Loucy (cell line): ENCODE measurements at regions not wholly inside any gene's neighbourhood (a gene's known extent, or its start where the extent isn't known, plus 50 kb on each side); places are given as distances from the start of the nearest gene placed in this dataset.
A peak's percentile ranks its signal among the peaks of the same experiment; 100 is the strongest.

Experiments used
- H2AFZ ChIP-seq: fragments of 200-600 bp; sonication (generic); 2 replicates; pipeline ENCODE4 v1.6.0; 2016; ENCODE audit warnings: antibody characterized with exemption, mild to moderate bottlenecking, low read length, moderate library complexity
- H3F3A ChIP-seq: fragments of 200-600 bp; 2 replicates; pipeline ENCODE4 v1.6.0; 2016; ENCODE audit warnings: antibody characterized with exemption, low read depth, mild to moderate bottlenecking
- H3K27me3 ChIP-seq: fragments of 200-600 bp; sonication (generic); 2 replicates; pipeline ENCODE4 v1.6.1; 2014; ENCODE audit warnings: low read length, mild to moderate bottlenecking; ENCODE audit not compliant: insufficient read depth, poor library complexity, severe bottlenecking
- H3K36me3 ChIP-seq: fragments of 200-600 bp; sonication (generic); 2 replicates; pipeline ENCODE4 v1.6.1; 2016; ENCODE audit warnings: low read length; ENCODE audit not compliant: insufficient read depth
- H3K4me1 ChIP-seq: fragments of 200-600 bp; sonication (generic); 2 replicates; pipeline ENCODE4 v1.5.1; 2014; ENCODE audit warnings: low read length, mild to moderate bottlenecking; ENCODE audit not compliant: insufficient read depth, poor library complexity, severe bottlenecking
- H3K4me2 ChIP-seq: fragments of 200-600 bp; sonication (generic); 2 replicates; pipeline ENCODE4 v1.6.0; 2014; ENCODE audit warnings: antibody characterized with exemption, low read length, low read depth, mild to moderate bottlenecking; ENCODE audit not compliant: poor library complexity, severe bottlenecking
- H3K4me3 ChIP-seq: fragments of 200-600 bp; sonication (generic); 2 replicates; pipeline ENCODE4 v1.5.1; 2014; ENCODE audit warnings: low read length, mild to moderate bottlenecking, mixed read lengths; ENCODE audit not compliant: poor library complexity, severe bottlenecking
- H3K79me2 ChIP-seq: fragments of 200-600 bp; sonication (generic); 2 replicates; pipeline ENCODE4 v1.6.1; 2014; ENCODE audit warnings: low read length; ENCODE audit not compliant: insufficient read depth
- H3K9ac ChIP-seq: fragments of 200-600 bp; sonication (generic); 2 replicates; pipeline ENCODE4 v1.6.0; 2014; ENCODE audit warnings: mild to moderate bottlenecking, low read depth, low read length, moderate library complexity; ENCODE audit not compliant: poor library complexity, severe bottlenecking
- H3K9me2 ChIP-seq: fragments of 200-600 bp; sonication (generic); replicated peaks from 2 replicates; pipeline ENCODE4 v1.6.1; 2016; ENCODE audit warnings: low read depth, low read length, mixed read lengths
- H3K9me3 ChIP-seq: fragments of 200-600 bp; sonication (generic); 2 replicates; pipeline ENCODE4 v1.6.1; 2014; ENCODE audit warnings: mild to moderate bottlenecking, antibody characterized with exemption, low read length, low read depth; ENCODE audit not compliant: insufficient read depth
- H4K20me1 ChIP-seq: fragments of 200-600 bp; sonication (generic); 2 replicates; pipeline ENCODE4 v1.6.0; 2014; ENCODE audit warnings: antibody characterized with exemption, low read length, mild to moderate bottlenecking; ENCODE audit not compliant: insufficient read depth, poor library complexity, severe bottlenecking
- CTCF ChIP-seq: fragments of 200-600 bp; sonication (generic); conservative IDR thresholded peaks from 2 replicates; pipeline ENCODE4 v1.5.1; 2014; ENCODE audit warnings: mild to moderate bottlenecking, antibody characterized with exemption, low read length
- EZH2phosphoT487 ChIP-seq: fragments of 200-600 bp; IDR thresholded peaks from 2 replicates; pipeline ENCODE4 v1.6.1; 2018; ENCODE audit warnings: antibody characterized with exemption, mild to moderate bottlenecking, moderate library complexity, borderline replicate concordance

- Histone ChIP-seq H4K20me1 (no peaks in the 10 kb centered on the region), H3K27me3 (no peaks in the 10 kb centered on the region), H3K79me2 (no peaks in the 10 kb centered on the region), H3K4me1 (peaks cover 6% of the 10 kb centered on the region), H3K4me2 (no peak overlapping the region), H3K9ac (no peak overlapping the region), H3F3A (no peaks in the 10 kb centered on the region), H3K36me3 (no peaks in the 10 kb centered on the region), H3K9me3 (no peaks in the 10 kb centered on the region), H2AFZ (no peak overlapping the region), H3K9me2 (no peaks in the 10 kb centered on the region), H3K4me3 (no peak overlapping the region)
- TF ChIP-seq EZH2phosphoT487 = no peak
- no peak for TF ChIP-seq CTCF
These were observed 412.4 kb downstream of the FUT8 start for GRCh38 chr14:65824978-65825299.

- H3K79me2 ChIP-seq = no peaks in the 10 kb centered on the region
- peaks cover 6% of the 10 kb centered on the region for H3K4me1 ChIP-seq
- H2AFZ ChIP-seq = no peak overlapping the region
- no peaks in the 10 kb centered on the region for H3K9me3 ChIP-seq
- H3K27me3 ChIP-seq = no peaks in the 10 kb centered on the region
- no peak overlapping the region for H3K9ac ChIP-seq
- no peak for TF ChIP-seq CTCF
- TF ChIP-seq EZH2phosphoT487 = no peak
- no peaks in the 10 kb centered on the region for H4K20me1 ChIP-seq
- H3F3A ChIP-seq = no peaks in the 10 kb centered on the region
- no peak overlapping the region for H3K4me2 ChIP-seq
- no peaks in the 10 kb centered on the region for H3K9me2 ChIP-seq
- no peaks in the 10 kb centered on the region for H3K36me3 ChIP-seq
- no peak overlapping the region for H3K4me3 ChIP-seq
These were observed 414.4 kb downstream of the FUT8 start for GRCh38 chr14:65826946-65827345.

GRCh38 chr14:65827520-65827919 is 415.0 kb downstream of the FUT8 start:
- TF ChIP-seq EZH2phosphoT487 (no peak), CTCF (0 out of 2 replicates have a peak, but pooled peaks have one; percentile 11)
- H3K9me2 ChIP-seq = no peaks in the 10 kb centered on the region
- no peaks in the 10 kb centered on the region for H4K20me1 ChIP-seq
- H3K4me3 ChIP-seq = no peak overlapping the region
- H3K27me3 ChIP-seq = no peaks in the 10 kb centered on the region
- H3F3A ChIP-seq = no peaks in the 10 kb centered on the region
- H2AFZ ChIP-seq = no peak overlapping the region
- H3K4me2 ChIP-seq = no peak overlapping the region
- no peaks in the 10 kb centered on the region for H3K79me2 ChIP-seq
- no peaks in the 10 kb centered on the region for H3K36me3 ChIP-seq
- H3K9me3 ChIP-seq = no peaks in the 10 kb centered on the region
- peaks cover 6% of the 10 kb centered on the region for H3K4me1 ChIP-seq
- H3K9ac ChIP-seq = no peak overlapping the region
